GM12892 (cell line): ENCODE measurements at regions not wholly inside any gene's neighbourhood (a gene's known extent, or its start where the extent isn't known, plus 50 kb on each side); places are given as distances from the start of the nearest gene placed in this dataset.
"Not testable (repeated sequence)": the region's sequence is repeated elsewhere in the genome, so short reads cannot be mapped to it uniquely, and the experiment has no call there.

ENCODE experiments used
- POLR2A ChIP-seq: IDR thresholded peaks from 2 replicates; pipeline ENCODE4 v1.6.1; 2011; ENCODE audit warnings: low read depth, low read length, control low read depth
- POLR2AphosphoS5 ChIP-seq: IDR thresholded peaks from 2 replicates; pipeline ENCODE4 v1.6.1; 2011; ENCODE audit warnings: low read depth, low read length, control low read depth
- TAF1 ChIP-seq: IDR thresholded peaks from 2 replicates; pipeline ENCODE4 v1.6.1; 2011; ENCODE audit warnings: low read depth, mild to moderate bottlenecking, control low read depth, low read length, borderline replicate concordance

- TF ChIP-seq POLR2AphosphoS5, POLR2A, TAF1: not testable (repeated sequence)
Measured at GRCh38 chrX:41974677-41975076, 51.3 kb upstream of the CASK start.
